HG02943 (cell line): ENCODE measurements at regions not wholly inside any gene's neighbourhood (a gene's known extent, or its start where the extent isn't known, plus 50 kb on each side); places are given as distances from the start of the nearest gene placed in this dataset.

Source experiments
- ATAC-seq: cut with Tn5 transposase; IDR thresholded peaks from one replicate; pipeline ENCODE4 v1.9.1; 2021; ENCODE audit warnings: mild to moderate bottlenecking, low read depth, moderate library complexity; ENCODE audit not compliant: unreplicated experiment

DNA sequence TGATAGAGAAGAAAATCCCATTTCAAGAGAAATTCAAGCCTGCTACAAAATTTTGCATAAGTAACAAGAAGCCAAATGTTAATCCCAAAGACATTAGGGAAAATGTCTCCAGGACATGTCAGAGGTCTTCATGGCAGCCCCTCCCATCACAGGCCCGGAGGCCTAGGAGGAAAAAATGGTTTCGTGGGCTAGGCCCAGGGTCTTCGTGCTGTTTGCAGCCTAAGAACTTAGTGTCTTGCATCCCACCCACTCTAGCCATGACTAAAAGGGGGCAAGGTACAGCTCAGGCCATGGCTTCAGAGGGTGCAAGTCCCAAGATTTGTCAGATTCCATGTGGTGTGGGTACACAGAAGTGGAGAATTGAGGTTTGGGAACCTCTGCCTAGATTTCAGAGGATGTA, 57.8 kb upstream of the TAPT1 start:
- no peak for ATAC-seq

DNA sequence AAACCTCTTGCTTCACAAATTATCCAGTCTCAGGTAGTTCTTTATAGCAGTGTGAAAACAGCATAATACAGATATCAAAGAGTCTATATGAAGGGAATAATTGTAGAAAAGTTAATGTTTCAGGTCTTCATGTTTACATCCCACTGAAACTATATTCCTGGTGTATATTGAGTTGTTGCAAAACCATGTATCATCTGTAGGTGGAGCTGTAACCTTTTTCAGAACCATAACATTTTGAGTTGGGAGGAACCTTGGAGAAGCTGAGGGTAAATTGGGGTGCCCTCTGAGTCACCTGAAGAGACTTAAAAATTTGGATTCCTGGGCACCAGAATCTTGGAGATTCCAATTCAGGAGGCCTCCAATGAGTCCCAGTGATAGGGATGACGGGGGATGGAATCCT, 51.9 kb upstream of the TAPT1 start:
- no peak for ATAC-seq
